ENCODE measurements at regions not wholly inside any gene's neighbourhood (a gene's known extent, or its start where the extent isn't known, plus 50 kb on each side); places are given as distances from the start of the nearest gene placed in this dataset.

GRCh38 chr18:27855486-27855885, 321.4 kb downstream of the CDH2 start:
- H3K4me1 Mint-ChIP-seq, result peaks cover 7 to 9% of the 10 kb centered on the region in 2 donors
- no peak overlapping the region for H3K4me3 Mint-ChIP-seq
- H3K27me3 Mint-ChIP-seq (ENCODE audit: low read depth in 3 of 3), result no peaks in the 10 kb centered on the region
- H3K27ac Mint-ChIP-seq, result no peak overlapping the region
- H3K36me3 Mint-ChIP-seq, result no peaks in the 10 kb centered on the region
- H3K9me3 Mint-ChIP-seq, result peaks cover 0 to 12% (median 1%) of the 10 kb centered on the region in 6 donors
- DNase-seq, result no peak

GRCh38 chr18:27854631-27855030, 322.3 kb downstream of the CDH2 start:
- no peaks in the 10 kb centered on the region for H3K27me3 Mint-ChIP-seq (ENCODE audit: low read depth in 3 of 3)
- peaks cover 0 to 8% (median 1%) of the 10 kb centered on the region in 6 donors for H3K9me3 Mint-ChIP-seq
- H3K4me3 Mint-ChIP-seq, result no peak overlapping the region
- no peak overlapping the region for H3K27ac Mint-ChIP-seq
- H3K36me3 Mint-ChIP-seq, result no peaks in the 10 kb centered on the region
- peaks cover under 1 to 4% of the 10 kb centered on the region in 2 donors for H3K4me1 Mint-ChIP-seq
- DNase-seq, result no peak

DNA sequence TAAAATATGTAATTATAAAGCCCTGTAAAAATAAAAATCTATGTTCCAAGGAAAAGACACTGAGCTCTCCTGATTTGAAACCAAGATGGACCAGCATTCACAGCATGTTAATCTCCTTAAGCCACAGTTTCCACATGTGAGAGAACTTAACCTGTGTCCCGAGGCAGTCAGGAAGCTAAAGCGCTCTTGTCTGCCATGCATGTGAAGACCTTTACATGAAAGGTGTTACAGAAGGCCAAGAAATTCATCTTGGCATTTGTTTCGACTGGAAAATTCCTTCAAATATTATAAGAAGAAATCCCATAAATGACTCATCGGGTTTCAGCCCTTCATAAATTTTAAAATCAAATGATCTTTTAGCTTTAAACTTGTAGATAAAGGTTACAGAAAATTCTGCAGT, 328.6 kb downstream of the CDH2 start:
- no peak for DNase-seq
- H3K27me3 Mint-ChIP-seq (ENCODE audit: low read depth in 3 of 3), result no peaks in the 10 kb centered on the region
- H3K4me1 Mint-ChIP-seq, result no peaks in the 10 kb centered on the region
- no peaks in the 10 kb centered on the region for H3K36me3 Mint-ChIP-seq
- no peak overlapping the region for H3K27ac Mint-ChIP-seq
- H3K4me3 Mint-ChIP-seq, result no peak overlapping the region
- H3K9me3 Mint-ChIP-seq, result peaks cover 0 to 32% (median 4%) of the 10 kb centered on the region in 6 donors

GRCh38 chr18:27847412-27847811, 329.5 kb downstream of the CDH2 start:
- Mint-ChIP-seq H3K27me3 (ENCODE audit: low read depth in 3 of 3) (no peaks in the 10 kb centered on the region), H3K4me3 (no peak overlapping the region), H3K27ac (no peak overlapping the region), H3K36me3 (no peaks in the 10 kb centered on the region), H3K4me1 (no peaks in the 10 kb centered on the region), H3K9me3 (peaks cover 2 to 35% (median 5%) of the 10 kb centered on the region in 6 donors)
- no peak for DNase-seq

- no peak overlapping the region for H3K27ac Mint-ChIP-seq
These were observed 331.0 kb downstream of the CDH2 start for GRCh38 chr18:27845897-27846296.

DNA sequence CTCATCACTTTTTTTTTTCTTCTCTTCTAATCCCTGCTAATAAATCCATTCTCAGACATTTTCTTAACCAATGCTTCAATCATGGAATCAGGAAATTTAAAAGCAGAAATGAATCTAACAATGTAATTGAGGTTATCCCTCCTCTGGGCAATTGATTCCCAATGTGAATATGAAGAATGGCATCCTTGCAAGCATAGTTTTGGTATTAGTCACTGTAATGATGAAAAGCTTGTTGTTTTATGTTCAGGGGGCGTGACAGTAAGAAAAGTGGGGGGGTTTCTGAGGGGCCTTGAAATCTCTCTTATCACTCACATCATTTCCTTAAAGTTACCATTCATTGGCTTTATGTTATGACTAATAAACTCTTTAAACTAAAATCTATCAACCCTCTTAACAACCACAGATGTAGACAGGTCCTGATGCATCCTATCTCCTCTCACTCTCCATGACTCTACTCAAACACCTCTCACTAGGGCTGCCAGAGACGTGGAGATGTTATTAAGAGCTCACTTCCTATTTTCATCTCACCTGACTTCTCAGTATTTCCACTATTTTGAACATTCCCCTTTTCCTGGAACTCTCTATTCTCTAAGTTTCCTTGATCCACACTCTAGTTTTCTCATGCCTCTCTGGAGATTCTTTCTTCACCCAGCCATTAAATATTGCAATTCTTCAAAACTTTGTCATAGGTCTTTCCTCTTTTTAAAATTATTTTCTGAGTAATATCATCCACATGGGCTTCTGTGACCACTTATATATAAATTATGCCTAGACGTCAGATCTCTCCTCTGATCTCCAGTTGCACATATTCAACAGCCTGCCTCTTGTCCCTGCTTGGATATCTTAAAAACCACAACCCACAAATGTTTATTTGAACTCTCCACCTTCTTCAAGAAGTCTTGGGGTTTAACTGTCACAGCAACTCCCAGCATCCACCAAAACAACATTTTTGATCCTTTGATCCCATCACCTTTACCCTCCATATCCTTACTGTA, 332.9 kb downstream of the CDH2 start:
- Mint-ChIP-seq H3K27me3 (ENCODE audit: low read depth in 3 of 3) (peaks cover 0 to 3% (median 0%) of the 10 kb centered on the region in 3 donors), H3K27ac (no peak overlapping the region), H3K36me3 (no peaks in the 10 kb centered on the region), H3K4me3 (no peak overlapping the region), H3K9me3 (peaks cover 0 to 40% (median 7%) of the 10 kb centered on the region in 6 donors), H3K4me1 (no peaks in the 10 kb centered on the region)
- DNase-seq, result no peak

More at GRCh38 chr18:27845897-27846296, 331.0 kb downstream of the CDH2 start:
- DNase-seq, result no peak
- Mint-ChIP-seq H3K4me1 (no peaks in the 10 kb centered on the region), H3K27me3 (ENCODE audit: low read depth in 3 of 3) (no peaks in the 10 kb centered on the region), H3K9me3 (peaks cover 2 to 40% (median 7%) of the 10 kb centered on the region in 6 donors), H3K4me3 (no peak overlapping the region), H3K36me3 (no peaks in the 10 kb centered on the region)

- no peak overlapping the region for H3K4me3 Mint-ChIP-seq
- no peak overlapping the region for H3K27ac Mint-ChIP-seq
- no peaks in the 10 kb centered on the region for H3K4me1 Mint-ChIP-seq
- DNase-seq, result no peak
- H3K36me3 Mint-ChIP-seq, result no peaks in the 10 kb centered on the region
- peaks cover 0 to 3% (median 1%) of the 10 kb centered on the region in 3 donors for H3K27me3 Mint-ChIP-seq (ENCODE audit: low read depth in 3 of 3)
- H3K9me3 Mint-ChIP-seq, result peaks cover 1 to 31% (median 10%) of the 10 kb centered on the region in 6 donors
These were observed 337.8 kb downstream of the CDH2 start for GRCh38 chr18:27839141-27839540.

DNA sequence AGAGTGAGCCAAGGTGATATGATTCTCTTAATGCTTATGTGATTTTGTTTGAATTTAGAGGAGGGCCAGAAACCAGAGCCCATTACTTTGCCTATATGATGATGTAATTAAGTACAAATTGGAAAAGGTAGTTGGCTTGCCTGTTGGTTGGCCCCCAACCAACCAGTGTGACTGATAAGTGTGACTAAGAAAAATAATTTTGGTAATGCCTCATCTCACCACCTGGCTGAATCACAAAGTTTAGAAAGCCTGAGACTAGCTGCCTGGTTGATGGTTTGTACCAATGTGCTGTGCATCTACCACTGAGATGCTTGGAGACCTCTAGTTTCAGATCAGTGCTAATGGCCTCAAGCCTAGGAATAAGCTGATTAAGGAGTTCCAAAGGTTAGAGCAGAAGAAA, 338.7 kb downstream of the CDH2 start:
- DNase-seq, result no peak
- peaks cover 2 to 33% (median 11%) of the 10 kb centered on the region in 6 donors for H3K9me3 Mint-ChIP-seq
- H3K4me3 Mint-ChIP-seq, result no peak overlapping the region
- peaks cover 0 to 3% (median 2%) of the 10 kb centered on the region in 3 donors for H3K27me3 Mint-ChIP-seq (ENCODE audit: low read depth in 3 of 3)
- H3K4me1 Mint-ChIP-seq, result no peaks in the 10 kb centered on the region
- peaks cover 0 to 4% (median 0%) of the 10 kb centered on the region in 3 donors for H3K36me3 Mint-ChIP-seq
- H3K27ac Mint-ChIP-seq, result no peak overlapping the region

DNA sequence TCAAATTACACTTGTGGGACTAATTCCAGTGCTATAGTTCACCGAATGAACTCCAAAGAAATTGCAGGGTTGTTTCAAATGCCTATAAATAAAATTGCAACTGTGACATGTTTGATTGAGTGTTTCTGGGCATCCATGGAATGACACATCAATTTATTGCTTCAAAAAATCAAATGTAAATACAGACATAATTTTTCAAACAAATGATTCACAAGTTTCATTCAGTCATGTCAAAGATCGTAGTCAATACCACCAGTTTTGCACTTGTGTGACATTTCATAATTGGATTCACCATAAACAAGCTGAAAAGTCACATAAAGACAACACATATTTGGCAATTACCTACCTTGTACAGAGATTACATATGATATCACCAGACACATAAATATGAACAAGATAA, 350.8 kb downstream of the CDH2 start:
- H3K4me1 Mint-ChIP-seq, result no peaks in the 10 kb centered on the region
- H3K27me3 Mint-ChIP-seq (ENCODE audit: low read depth in 3 of 3), result peaks cover 0 to 4% (median 0%) of the 10 kb centered on the region in 3 donors
- peaks cover 3 to 34% (median 14%) of the 10 kb centered on the region in 6 donors for H3K9me3 Mint-ChIP-seq
- H3K36me3 Mint-ChIP-seq, result no peaks in the 10 kb centered on the region
- no peak for DNase-seq
- H3K4me3 Mint-ChIP-seq, result no peak overlapping the region
- no peak overlapping the region for H3K27ac Mint-ChIP-seq

- Mint-ChIP-seq H3K4me1 (no peaks in the 10 kb centered on the region), H3K9me3 (peaks cover 4 to 34% (median 14%) of the 10 kb centered on the region in 6 donors), H3K36me3 (no peaks in the 10 kb centered on the region), H3K27me3 (ENCODE audit: low read depth in 3 of 3) (peaks cover 0 to 4% (median 0%) of the 10 kb centered on the region in 3 donors), H3K4me3 (no peak overlapping the region), H3K27ac (no peak overlapping the region)
- no peak for DNase-seq
These were observed 351.2 kb downstream of the CDH2 start for GRCh38 chr18:27825689-27826088.

GRCh38 chr18:27824841-27825681, 351.9 kb downstream of the CDH2 start:
- no peaks in the 10 kb centered on the region for H3K4me1 Mint-ChIP-seq
- no peak overlapping the region for H3K27ac Mint-ChIP-seq
- DNase-seq, result no peak
- H3K9me3 Mint-ChIP-seq, result peaks cover 4 to 30% (median 14%) of the 10 kb centered on the region in 6 donors
- peaks cover 0 to 4% (median 0%) of the 10 kb centered on the region in 3 donors for H3K27me3 Mint-ChIP-seq (ENCODE audit: low read depth in 3 of 3)
- no peak overlapping the region for H3K4me3 Mint-ChIP-seq
- H3K36me3 Mint-ChIP-seq, result no peaks in the 10 kb centered on the region

- H3K4me3 Mint-ChIP-seq, result no peak overlapping the region
- H3K36me3 Mint-ChIP-seq, result no peaks in the 10 kb centered on the region
- no peak overlapping the region for H3K27ac Mint-ChIP-seq
- H3K27me3 Mint-ChIP-seq (ENCODE audit: low read depth in 3 of 3), result peaks cover 0 to 5% (median 0%) of the 10 kb centered on the region in 3 donors
- DNase-seq, result no peak
- H3K4me1 Mint-ChIP-seq, result no peaks in the 10 kb centered on the region
- peaks cover 5 to 37% (median 14%) of the 10 kb centered on the region in 6 donors for H3K9me3 Mint-ChIP-seq
These were observed 352.7 kb downstream of the CDH2 start for GRCh38 chr18:27824275-27824674.

DNA sequence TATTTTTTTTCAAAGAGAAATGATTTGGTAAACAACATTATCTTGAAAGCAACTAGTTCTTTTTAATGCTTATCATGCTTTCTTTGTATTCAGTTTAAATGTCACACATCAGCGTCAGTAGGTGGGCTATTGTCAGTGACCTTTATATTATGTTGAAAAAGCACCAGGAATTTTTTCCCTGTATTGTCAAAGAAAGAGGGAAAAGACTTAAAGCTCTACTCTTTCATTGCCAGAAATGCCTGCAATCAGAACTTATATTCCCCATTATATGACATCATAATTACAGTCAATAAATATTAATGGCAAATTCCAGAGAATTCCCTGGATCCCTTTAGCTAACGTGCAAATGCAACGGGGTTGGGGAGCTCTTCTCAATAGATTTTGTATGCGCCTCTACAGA, 353.9 kb downstream of the CDH2 start:
- Mint-ChIP-seq H3K36me3 (no peaks in the 10 kb centered on the region), H3K4me1 (no peaks in the 10 kb centered on the region), H3K9me3 (peaks cover 2 to 35% (median 11%) of the 10 kb centered on the region in 6 donors), H3K27me3 (ENCODE audit: low read depth in 3 of 3) (peaks cover 0 to 3% (median 0%) of the 10 kb centered on the region in 3 donors), H3K4me3 (no peak overlapping the region), H3K27ac (no peak overlapping the region)
- DNase-seq, result no peak

DNA sequence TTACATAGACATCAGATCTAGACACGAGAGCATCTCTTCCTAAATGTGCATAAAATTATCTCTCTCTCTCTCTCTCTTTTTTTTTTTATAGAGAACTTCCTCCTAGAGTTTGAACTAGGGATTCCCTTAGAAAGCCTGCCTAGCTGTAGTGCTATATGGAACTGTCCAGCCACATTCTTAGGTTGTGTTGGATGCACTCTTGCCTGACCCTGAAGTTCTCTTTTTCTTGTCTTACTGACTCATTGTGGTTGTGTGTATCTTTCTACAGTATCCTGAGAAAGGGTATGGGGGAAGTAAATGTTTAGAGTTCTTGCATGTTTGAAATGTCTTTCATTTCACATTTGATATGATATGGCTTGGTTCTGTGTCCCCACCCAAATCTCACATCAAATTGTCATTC, 368.2 kb downstream of the CDH2 start:
- Mint-ChIP-seq H3K9me3 (peaks cover 0 to 27% (median 3%) of the 10 kb centered on the region in 6 donors), H3K27me3 (ENCODE audit: low read depth in 3 of 3) (peaks cover 0 to 3% (median 0%) of the 10 kb centered on the region in 3 donors), H3K36me3 (no peaks in the 10 kb centered on the region), H3K27ac (no peak overlapping the region), H3K4me1 (no peaks in the 10 kb centered on the region), H3K4me3 (no peak overlapping the region)
- DNase-seq, result no peak

Measured in immature natural killer cell (primary cell).